Esophagus squamous epithelium (tissue), 4 donors: ENCODE measurements at regions not wholly inside any gene's neighbourhood (a gene's known extent, or its start where the extent isn't known, plus 50 kb on each side); places are given as distances from the start of the nearest gene placed in this dataset.

Source experiments
- POLR2A ChIP-seq, 4 donors: fragments of 450-650 bp; IDR thresholded peaks; one replicate each; pipeline ENCODE4 v1.6.1; 2017; ENCODE audit warnings: antibody characterized with exemption in 4 of 4, mild to moderate bottlenecking in 4 of 4, moderate library complexity in 3 of 4
- TF ChIP-seq, protein P1 (sequence below), 6 experiments: fragments of 450-650 bp in 4 of 6; fragments of 200-600 bp in 2 of 6; sonication (generic) in 2 of 6; IDR thresholded peaks; one replicate each; pipeline ENCODE4 v1.5.1; 2016 to 2019; ENCODE audit warnings: antibody characterized with exemption in 6 of 6, mild to moderate bottlenecking in 4 of 6, moderate library complexity in 4 of 6

DNA sequence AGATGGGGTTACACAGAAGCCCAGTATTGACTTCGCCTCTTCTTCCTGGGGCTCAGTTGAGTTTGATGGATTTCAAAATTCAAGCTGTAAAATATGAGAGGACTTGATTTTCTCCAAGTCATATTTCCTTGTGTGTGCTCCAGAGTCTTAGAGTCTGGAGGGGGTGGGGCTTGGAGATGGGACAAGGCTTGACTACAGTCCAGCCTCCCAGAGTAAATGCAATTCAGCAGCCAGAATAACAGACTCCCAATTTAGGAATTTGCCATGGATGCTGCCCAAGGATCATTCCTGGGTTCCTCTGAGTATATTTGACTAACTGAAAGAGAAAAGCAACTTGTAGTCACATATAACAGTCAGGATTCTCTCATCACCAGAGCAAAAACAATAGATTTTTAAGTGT is 53.7 kb upstream of the RBPJ start:
- TF ChIP-seq, protein P1, sequence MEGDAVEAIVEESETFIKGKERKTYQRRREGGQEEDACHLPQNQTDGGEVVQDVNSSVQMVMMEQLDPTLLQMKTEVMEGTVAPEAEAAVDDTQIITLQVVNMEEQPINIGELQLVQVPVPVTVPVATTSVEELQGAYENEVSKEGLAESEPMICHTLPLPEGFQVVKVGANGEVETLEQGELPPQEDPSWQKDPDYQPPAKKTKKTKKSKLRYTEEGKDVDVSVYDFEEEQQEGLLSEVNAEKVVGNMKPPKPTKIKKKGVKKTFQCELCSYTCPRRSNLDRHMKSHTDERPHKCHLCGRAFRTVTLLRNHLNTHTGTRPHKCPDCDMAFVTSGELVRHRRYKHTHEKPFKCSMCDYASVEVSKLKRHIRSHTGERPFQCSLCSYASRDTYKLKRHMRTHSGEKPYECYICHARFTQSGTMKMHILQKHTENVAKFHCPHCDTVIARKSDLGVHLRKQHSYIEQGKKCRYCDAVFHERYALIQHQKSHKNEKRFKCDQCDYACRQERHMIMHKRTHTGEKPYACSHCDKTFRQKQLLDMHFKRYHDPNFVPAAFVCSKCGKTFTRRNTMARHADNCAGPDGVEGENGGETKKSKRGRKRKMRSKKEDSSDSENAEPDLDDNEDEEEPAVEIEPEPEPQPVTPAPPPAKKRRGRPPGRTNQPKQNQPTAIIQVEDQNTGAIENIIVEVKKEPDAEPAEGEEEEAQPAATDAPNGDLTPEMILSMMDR (IDR thresholded peaks at IDR 0.05): no peak
- TF ChIP-seq POLR2A (IDR thresholded peaks at IDR 0.05): no peak
